Fibroblast of skin of abdomen (primary cell): ENCODE measurements at regions not wholly inside any gene's neighbourhood (a gene's known extent, or its start where the extent isn't known, plus 50 kb on each side); places are given as distances from the start of the nearest gene placed in this dataset.

ENCODE experiments used
- DNase-seq: peaks from one replicate; pipeline ENCODE4 v3.0.0-alpha.2; 2013

GRCh38 chr13:75231235-75231634, 250.7 kb downstream of the TBC1D4 start:
- no peak for DNase-seq

GRCh38 chr13:75226733-75227435, 255.1 kb downstream of the TBC1D4 start:
- DNase-seq, result peak; percentile 93

- no peak for DNase-seq
Measured at GRCh38 chr13:75226092-75226491, 255.9 kb downstream of the TBC1D4 start.

- DNase-seq, result no peak
Measured at GRCh38 chr13:75225288-75226032, 256.5 kb downstream of the TBC1D4 start.

GRCh38 chr13:75224053-75224742, 257.8 kb downstream of the TBC1D4 start:
- peak; percentile 88 for DNase-seq

GRCh38 chr13:75222031-75222430, 259.9 kb downstream of the TBC1D4 start:
- DNase-seq, result peak; percentile 38

GRCh38 chr13:75220861-75221260, 261.1 kb downstream of the TBC1D4 start:
- peak; percentile 78 for DNase-seq

- no peak for DNase-seq
Measured at GRCh38 chr13:75220238-75220542, 261.8 kb downstream of the TBC1D4 start.

- DNase-seq, result peak; percentile 75
Measured at GRCh38 chr13:75219479-75220237, 262.3 kb downstream of the TBC1D4 start.

- peak; percentile 86 for DNase-seq
Measured at GRCh38 chr13:75217949-75218348, 264.0 kb downstream of the TBC1D4 start.

GRCh38 chr13:75216038-75216437, 265.9 kb downstream of the TBC1D4 start:
- no peak for DNase-seq

GRCh38 chr13:75214846-75215245, 267.1 kb downstream of the TBC1D4 start:
- DNase-seq, result no peak

GRCh38 chr13:75202981-75203380, 279.0 kb downstream of the TBC1D4 start:
- no peak for DNase-seq

- no peak for DNase-seq
Measured at GRCh38 chr13:75197803-75198202, 284.2 kb downstream of the TBC1D4 start.

- peak; percentile 32 for DNase-seq
Measured at GRCh38 chr13:75196147-75196837, 285.7 kb downstream of the TBC1D4 start.

GRCh38 chr13:75195495-75196146, 286.3 kb downstream of the TBC1D4 start:
- DNase-seq, result no peak

- DNase-seq, result no peak
Measured at GRCh38 chr13:75194717-75195462, 287.1 kb downstream of the TBC1D4 start.

- no peak for DNase-seq
Measured at GRCh38 chr13:75186379-75186778, 295.6 kb downstream of the TBC1D4 start.

- DNase-seq, result peak; percentile 72
Measured at GRCh38 chr13:75181906-75182305, 300.1 kb downstream of the TBC1D4 start.

- DNase-seq, result peak; percentile 75
Measured at GRCh38 chr13:75180805-75181455, 301.0 kb downstream of the TBC1D4 start.
